GM10248 (cell line): ENCODE measurements at regions not wholly inside any gene's neighbourhood (a gene's known extent, or its start where the extent isn't known, plus 50 kb on each side); places are given as distances from the start of the nearest gene placed in this dataset.

ENCODE experiments used
- CTCF ChIA-PET: fragments of 300-600 bp; sonication (Branson Sonifier 250); formaldehyde crosslinking; extraction: SDS; loops from one replicate; lab custom pipeline; 2021; ENCODE audit warnings: antibody characterized with exemption; lab: Yijun Ruan, JAX
- POLR2A ChIA-PET: fragments of 350-650 bp; sonication (Branson Sonifier 250); formaldehyde crosslinking; extraction: SDS; loops from one replicate; lab custom pipeline; 2020; ENCODE audit warnings: antibody characterized with exemption; lab: Yijun Ruan, JAX
- DNase-seq: peaks from one replicate; pipeline ENCODE4 v3.0.0; 2012; ENCODE audit errors: extremely low spot score
- TF ChIP-seq, protein P1 (sequence below): IDR thresholded peaks from 2 replicates; pipeline ENCODE4 v1.5.1; 2012; ENCODE audit warnings: mild to moderate bottlenecking, low read depth; ENCODE audit errors: extremely low read depth, missing control alignments, control extremely low read depth

DNA sequence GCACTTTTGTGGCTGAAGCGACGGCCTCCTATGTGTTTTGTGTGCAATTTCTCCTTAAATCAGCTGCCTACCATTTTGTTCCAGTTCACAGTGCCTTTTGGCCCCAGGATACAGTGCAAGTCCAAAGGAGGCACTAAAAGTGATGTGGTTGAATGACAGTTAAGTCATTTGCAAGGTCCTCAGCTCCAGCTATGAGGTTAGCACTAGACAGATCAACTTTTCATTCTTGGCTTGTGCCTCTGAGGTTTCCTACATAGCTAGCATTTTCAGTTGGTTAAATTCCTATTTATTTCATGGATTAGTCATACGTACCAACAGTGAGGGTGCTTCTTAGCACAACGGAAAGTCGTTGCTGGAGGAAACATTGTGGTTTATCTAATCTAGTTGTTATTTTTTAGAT, 59.3 kb upstream of the NTPCR start:
- ChIA-PET CTCF (no interaction called here), POLR2A (no interaction called here)
- TF ChIP-seq, protein P1, sequence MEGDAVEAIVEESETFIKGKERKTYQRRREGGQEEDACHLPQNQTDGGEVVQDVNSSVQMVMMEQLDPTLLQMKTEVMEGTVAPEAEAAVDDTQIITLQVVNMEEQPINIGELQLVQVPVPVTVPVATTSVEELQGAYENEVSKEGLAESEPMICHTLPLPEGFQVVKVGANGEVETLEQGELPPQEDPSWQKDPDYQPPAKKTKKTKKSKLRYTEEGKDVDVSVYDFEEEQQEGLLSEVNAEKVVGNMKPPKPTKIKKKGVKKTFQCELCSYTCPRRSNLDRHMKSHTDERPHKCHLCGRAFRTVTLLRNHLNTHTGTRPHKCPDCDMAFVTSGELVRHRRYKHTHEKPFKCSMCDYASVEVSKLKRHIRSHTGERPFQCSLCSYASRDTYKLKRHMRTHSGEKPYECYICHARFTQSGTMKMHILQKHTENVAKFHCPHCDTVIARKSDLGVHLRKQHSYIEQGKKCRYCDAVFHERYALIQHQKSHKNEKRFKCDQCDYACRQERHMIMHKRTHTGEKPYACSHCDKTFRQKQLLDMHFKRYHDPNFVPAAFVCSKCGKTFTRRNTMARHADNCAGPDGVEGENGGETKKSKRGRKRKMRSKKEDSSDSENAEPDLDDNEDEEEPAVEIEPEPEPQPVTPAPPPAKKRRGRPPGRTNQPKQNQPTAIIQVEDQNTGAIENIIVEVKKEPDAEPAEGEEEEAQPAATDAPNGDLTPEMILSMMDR = no peak
- no peak for DNase-seq

DNA sequence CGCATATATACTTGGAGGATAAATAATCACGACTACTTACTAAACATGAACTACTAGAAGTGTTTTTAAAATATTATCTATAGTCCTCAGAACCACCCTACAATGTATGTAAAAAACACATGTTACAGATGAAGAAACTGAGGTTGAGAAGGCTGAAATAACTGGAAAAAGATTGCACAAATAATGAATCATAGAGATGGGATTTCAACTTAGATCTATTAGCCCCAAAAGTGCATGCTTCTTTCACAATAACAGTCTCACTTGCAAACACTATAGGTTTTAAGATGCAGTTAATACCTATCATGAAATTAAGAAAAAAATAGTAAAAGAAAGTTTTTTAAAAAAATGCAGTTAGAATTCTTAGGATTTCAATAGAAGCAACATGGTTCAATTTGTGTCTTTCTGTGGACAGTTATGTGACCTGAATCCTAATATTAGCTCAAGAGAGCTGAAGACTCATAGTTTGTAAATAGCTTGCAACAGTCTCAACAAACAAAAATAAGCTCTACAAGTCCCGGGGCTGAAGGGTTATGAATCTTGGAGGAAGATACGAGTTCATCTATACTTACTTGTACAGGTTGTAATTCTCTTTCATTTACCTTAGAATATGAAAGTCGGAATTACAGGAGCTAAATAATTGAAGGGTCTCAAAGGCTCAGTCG, 58.6 kb upstream of the NTPCR start:
- DNase-seq = no peak
- TF ChIP-seq, protein P1 = no peak
- CTCF ChIA-PET = interaction anchor here (1.2 kb wide), 1 partner anchor 13 kb away, joined by 3 read pairs; no protein-coding TSS in a partner anchor
- POLR2A ChIA-PET = no interaction called here

DNA sequence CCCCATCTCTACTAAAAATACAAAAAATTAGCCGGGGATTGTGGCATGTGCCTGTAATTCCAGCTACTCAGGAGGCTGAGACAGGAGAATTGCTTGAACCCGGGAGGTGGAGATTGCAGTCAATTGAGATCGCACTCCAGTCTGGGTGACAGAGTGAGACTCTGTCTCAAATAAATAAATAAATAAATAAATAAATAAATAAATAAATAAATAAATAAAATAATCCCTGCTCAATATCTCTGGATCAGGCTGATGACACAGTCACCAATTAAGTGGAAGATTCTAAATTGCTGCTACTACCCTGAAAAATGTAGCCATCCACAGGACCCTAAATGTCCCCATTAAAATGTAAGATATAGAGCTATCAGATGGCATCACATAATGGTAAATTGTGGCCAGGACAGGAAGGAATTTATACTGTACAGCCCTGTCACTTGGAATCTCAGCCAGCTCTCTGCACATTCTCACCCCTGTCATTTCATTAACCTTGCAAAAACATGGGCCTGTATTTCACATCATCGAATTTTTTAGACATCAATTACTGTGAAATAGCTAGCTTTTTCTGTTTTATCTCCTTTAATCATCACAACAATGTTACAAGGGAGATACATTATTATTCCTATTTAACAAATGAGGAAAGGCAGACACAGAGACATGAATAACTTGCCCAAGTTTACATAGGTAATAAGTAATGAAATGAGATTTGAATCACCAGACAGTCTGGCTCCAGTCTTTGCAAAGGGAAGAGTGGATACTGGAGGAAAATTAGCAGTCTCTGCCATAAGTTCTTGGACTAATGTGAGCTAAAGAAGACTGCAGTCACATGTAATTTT, 56.7 kb upstream of the NTPCR start:
- TF ChIP-seq, protein P1 = no peak
- DNase-seq = no peak
- ChIA-PET POLR2A (no interaction called here), CTCF (interaction anchor here (1.6 kb wide), 1 partner anchor 11 kb away, joined by 5 read pairs; no protein-coding TSS in a partner anchor)

DNA sequence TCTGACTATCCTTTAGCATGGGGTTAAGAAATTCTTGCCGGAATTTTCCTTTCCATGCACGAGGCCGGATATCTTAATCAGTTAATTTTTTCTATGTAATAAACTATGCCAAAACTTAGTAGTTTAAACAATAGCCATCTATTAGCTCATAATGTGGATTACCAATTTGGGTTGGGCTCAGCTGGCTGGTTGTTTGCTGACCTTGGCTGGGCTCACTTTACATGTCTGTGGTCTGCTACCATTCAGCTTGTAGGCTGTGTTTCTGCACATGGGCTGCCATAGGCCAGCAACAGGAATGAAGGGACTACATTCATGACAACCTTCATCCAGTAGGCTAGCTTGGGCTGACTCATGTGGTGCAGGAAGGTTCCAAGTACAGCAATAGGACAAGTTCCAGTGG, 56.0 kb upstream of the NTPCR start:
- TF ChIP-seq, protein P1 = no peak
- ChIA-PET POLR2A (no interaction called here), CTCF (interaction anchor here (0.7 to 1.6 kb wide), 2 partner anchors 10 to 39 kb away, joined by 3 to 5 read pairs; no protein-coding TSS in a partner anchor)
- no peak for DNase-seq

DNA sequence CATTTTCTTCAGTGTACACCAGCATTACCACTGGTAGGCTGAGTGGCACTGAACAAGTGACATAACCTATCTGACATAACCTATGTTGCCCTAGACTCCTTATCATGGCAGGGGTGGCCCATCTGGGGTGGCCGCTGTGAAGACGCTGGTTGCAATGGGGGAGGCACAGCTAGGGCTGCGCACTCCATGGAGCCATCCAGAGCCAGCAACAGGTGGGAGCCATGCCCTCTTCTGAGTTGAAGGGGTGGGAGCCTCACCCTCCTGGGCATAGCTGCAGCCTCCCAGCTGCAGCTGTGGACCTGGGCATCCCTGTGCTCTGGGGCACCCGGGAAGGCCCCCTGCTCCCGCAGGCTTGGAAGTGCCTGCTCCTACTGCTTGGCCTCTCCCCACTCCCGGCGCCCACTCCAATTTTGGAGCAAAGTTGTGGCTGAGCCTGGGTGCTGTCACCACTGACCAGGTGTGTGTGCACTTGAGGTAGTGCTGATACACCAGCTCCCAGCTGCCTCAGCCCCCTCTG, 52.4 kb upstream of the NTPCR start:
- no peak for DNase-seq
- TF ChIP-seq, protein P1 = no peak
- POLR2A ChIA-PET = no interaction called here
- CTCF ChIA-PET = interaction anchor here (1.4 kb wide), 1 partner anchor 14 kb away, joined by 3 read pairs; no protein-coding TSS in a partner anchor

DNA sequence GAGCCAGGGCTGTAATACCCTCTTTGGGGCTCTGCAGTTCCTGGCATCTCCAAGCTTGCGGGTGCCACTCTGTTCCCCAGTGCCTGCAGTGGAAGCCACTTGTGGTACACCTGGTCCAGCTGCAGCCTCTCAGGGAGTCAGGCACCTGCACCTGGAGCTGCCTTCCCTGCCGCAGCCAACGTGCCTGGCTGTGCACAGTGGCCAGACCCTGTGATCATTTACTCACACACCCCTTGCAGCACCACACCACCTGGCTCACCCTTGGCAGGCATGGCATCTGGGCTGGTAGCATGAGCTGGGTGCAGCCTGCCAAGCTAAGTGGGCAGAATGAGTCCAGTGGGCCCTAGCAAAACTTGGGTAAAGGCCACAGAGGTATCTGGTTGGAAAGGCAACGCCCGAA, 51.1 kb upstream of the NTPCR start:
- TF ChIP-seq, protein P1 = no peak
- ChIA-PET POLR2A (no interaction called here), CTCF (interaction anchor here (1.0 to 1.4 kb wide), 4 partner anchors 8 to 22 kb away, joined by 3 read pairs; no protein-coding TSS in a partner anchor)
- no peak for DNase-seq
